ENCODE measurements at regions not wholly inside any gene's neighbourhood (a gene's known extent, or its start where the extent isn't known, plus 50 kb on each side); places are given as distances from the start of the nearest gene placed in this dataset.
"Not testable (repeated sequence)": the region's sequence is repeated elsewhere in the genome, so short reads cannot be mapped to it uniquely, and the experiment has no call there.

DNA sequence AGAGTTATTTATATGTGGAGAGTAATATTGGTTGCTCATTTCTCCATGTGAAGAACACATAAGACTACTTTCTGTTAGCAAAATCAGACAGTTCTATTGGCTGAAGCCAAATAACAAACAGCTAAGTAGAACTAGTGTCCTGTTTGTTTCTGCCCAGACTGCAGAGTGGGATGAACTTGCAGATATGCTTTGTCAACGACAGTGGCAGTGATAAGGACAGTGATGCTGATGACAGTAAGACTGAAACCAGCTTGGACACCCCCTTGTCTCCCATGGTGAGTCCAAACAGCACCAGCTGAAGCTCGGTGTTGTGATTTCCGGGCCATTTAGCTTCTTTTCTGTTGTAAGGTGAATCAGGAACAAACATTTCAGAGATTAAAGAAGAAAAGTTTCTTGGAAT lies 102.6 kb upstream of the IL12A start:
- no peak for DNase-seq

DNA sequence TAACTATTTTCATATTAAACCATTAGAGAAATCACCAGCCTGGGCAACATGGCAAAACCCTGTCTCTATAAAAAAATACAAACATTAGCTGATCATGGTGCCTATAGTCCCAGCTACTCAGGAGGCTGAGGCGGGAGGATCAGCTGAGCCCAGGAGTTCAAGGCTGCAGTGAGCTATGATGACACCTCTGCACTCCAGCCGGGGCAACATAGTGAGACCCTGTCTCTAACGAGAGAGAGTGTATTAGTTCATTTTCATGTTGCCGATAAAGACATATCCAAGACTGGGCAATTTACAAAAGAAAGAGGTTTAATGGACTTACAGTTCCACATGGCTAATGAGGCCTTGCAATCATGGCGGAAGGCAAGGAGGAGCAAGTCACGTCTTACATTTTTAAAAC lies 102.1 kb upstream of the IL12A start:
- DNase-seq, result not testable (repeated sequence)

DNA sequence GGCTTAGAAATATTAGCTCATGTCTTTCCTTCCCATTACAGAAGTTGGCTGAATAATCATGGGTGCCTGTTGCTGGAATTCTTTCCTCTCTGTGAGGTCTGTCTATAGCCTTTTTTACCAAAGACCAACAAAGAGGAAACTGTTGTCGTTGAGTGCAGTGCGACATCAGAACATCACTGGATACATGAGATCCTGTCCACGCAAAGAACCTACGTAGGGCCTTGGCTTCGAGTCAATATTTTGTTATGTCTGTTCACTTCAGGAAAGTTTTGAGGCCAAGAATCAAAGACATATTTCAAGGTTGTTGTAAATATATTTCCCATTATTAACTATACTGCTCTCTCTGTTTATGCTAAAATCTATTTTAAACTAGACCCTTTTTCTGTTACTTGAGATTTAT lies 101.5 kb upstream of the IL12A start:
- no peak for DNase-seq

GRCh38 chr3:159887911-159888310 lies 100.7 kb upstream of the IL12A start:
- no peak for DNase-seq

DNA sequence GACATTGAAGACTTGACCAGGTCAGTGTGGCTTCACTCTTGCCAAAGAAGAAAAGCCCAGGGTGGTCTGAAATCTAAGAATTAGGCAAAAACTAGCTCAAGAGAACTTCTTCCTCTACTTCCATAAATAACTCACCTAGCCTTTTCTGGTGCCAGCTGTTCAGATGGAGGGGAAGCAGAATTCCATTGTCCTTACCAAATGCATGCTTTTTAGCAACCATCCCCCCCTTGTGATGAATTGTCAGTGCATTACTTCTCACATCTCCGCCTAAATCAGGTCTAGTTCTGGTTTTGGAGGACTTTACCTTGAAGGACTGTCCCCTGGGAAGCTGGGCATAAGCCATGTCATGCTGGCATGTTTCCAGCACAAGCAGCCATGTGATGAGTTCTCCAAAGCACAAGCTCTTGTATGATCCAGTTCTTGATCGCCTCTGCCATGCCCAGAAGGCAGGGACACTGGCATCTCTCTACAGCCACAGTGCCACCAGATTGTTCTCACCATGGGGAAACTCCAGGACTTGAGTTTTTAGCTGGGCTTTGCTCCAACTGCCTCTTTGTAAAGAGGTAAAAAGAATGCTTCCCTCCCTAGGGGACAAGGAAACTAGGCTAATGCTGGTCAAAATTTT lies 96.4 kb upstream of the IL12A start:
- no peak for DNase-seq

GRCh38 chr3:159892801-159893200 lies 95.8 kb upstream of the IL12A start:
- DNase-seq, result no peak

GRCh38 chr3:159894386-159894785 lies 94.2 kb upstream of the IL12A start:
- DNase-seq, result no peak

GRCh38 chr3:159895430-159895829 lies 93.2 kb upstream of the IL12A start:
- DNase-seq, result no peak

- no peak for DNase-seq
Observed at GRCh38 chr3:159896543-159896942, 92.1 kb upstream of the IL12A start.

DNA sequence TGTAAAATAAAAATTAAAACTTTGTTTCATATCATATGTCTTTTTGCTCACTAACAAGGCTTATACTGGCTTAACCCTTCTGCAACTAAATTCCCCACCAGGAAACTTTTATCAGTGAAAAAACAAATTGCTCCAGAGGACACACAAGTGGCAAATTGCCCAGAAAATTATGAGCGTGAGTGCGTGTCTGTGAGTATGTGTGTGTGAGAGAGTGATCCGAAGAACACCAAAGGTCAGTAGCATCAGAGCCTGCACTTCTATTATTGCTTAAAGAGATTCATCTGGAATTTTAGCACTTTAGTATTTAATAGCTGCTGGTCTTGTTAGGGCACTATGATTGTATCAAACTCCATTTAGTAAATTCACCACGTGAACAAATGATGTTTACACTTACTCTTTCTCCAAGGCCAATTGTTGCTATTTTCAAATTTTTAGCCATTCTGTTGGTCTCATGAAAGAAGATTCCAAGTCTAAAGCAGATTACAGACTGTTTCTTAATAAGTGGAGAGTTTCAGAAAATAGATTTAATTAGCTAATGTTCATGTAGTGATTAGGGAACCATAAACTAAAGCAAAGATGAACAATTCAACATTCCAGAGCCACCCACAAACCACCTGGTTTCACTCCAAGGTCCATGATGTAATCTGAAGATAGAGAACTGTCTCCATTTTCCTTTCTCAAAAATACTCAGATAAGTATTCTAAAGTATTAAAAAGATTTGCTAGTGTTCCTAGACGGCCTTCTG lies 91.1 kb upstream of the IL12A start:
- no peak for DNase-seq

DNA sequence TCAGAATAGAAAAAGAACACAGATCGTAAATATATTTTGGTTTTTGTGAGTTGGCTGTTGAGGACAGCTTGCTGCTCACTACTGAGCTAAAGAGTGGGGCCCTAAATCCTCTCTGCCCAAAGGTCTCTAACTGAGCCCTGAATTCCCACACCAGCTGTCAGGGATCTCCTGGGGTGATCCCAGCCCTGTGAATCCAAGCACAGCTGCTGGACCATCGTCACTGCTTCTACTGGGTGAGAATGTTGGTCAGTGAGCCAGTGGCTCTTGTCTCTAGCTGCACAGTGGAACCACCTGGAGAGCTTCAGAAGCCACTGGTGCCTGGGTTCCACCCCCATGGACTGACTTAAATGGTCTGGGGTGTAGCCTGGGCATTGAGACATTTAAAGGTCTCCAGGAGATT lies 90.5 kb upstream of the IL12A start:
- DNase-seq, result no peak

GRCh38 chr3:159899166-159899565 lies 89.5 kb upstream of the IL12A start:
- no peak for DNase-seq

DNA sequence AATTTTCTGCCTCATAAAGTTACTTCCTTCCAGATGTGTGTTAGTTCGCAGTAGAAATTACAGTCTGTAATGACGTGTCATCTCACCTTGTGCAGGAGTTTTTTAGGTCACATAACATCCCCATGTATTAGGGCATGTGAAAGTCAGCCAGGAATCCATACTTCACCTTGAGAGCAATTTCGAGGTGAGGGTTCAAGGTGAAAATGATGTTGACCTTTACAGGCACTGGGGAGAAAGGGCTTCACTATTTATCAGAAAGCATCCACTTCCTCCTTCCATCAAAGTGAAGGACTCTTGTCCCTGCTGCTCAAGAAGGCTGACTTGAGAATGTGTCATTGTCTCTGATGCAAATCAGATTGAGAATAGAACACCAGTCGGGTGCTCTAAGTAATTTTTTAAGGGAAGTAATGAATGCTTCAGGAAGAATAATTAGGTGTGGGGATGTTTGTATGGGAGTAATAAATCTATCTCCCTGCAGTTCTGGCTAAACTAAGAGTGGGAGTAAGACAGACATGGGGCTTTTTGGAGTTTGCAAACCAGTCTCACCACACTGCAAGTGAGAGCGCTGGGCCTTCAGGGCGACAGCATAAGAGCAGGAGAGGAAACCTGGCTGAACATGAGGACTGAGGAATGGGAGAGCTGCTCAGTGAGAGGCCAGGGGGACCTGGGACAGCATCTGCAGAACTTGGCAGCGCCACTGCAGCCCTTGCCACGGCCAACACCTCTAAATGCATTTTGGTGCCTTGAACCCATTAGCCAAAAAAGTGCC lies 85.9 kb upstream of the IL12A start:
- no peak for DNase-seq

- no peak for DNase-seq
Observed at GRCh38 chr3:159904455-159904854, 84.2 kb upstream of the IL12A start.

DNA sequence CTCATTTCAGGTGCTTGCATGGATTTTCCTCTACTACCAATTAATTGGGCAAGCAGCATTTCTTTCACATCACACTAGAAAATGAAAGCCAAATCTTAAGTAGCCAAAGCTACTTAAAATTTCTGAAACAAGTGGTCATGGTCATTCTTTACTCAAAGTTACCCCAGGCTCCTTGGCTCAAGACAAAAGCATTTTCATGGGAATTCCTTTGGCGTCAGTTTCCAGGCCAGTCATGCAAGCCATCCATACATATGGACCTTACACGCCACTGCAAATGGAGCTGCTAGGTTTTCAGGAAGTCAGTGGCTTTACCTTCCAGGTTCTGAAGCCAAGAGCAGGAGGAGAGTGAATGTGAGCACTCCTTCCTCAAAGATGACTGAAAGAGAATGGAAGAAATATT lies 83.7 kb upstream of the IL12A start:
- DNase-seq, result no peak

- no peak for DNase-seq
Observed at GRCh38 chr3:159907828-159908227, 80.8 kb upstream of the IL12A start.

DNA sequence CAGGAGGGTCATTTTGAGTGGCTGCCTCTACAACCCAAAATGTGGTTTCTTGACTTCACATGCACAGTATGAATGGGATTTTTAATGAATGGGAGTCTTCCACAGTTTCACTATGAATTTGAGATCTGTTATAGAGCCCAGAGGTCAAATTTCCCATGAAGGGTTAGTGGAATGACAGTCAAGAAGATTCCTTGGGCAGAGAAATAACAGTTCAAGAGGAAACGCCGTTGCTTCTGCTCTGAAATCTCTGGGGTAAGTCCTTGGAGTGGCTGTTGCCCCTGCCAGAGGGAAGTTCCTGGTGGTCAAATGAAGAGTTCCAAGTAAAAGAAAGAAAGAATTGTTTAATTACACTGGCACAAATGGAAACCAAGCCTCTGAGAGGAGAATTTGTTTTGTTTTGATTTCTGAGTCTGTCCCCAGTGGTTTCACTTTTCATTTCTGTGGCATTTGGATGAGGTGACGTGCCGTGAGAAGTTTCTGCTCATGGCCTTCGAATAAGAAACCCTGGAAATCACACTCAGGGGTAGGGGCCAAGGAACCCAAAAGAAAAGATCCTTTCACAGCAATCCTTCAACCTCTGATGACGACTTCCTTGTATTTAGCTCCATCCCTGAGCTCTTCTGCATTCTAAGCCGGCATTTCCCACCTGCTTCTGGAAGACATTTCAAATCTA lies 77.5 kb upstream of the IL12A start:
- DNase-seq, result no peak

GRCh38 chr3:159911664-159912037 lies 77.0 kb upstream of the IL12A start:
- no peak for DNase-seq

- no peak for DNase-seq
Observed at GRCh38 chr3:159913712-159914414, 74.8 kb upstream of the IL12A start.

DNA sequence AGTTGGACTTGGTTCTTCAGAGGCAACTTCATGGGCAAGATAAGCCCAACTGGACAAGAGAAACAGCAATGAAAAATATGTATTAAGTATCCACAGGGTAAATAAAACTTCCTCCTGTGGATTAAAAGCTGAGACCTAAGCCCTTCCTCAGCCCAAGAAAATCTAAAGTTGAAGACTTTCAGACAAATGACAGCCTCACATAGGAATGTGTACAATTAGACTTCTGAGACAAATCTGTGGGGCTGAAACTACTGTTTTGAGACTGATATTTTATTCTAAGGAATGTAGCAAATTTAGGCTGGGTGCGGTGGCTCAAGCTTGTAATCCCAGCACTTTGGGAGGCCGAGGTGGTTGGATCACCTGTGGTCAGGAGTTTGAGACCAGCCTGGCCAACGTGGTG lies 74.2 kb upstream of the IL12A start:
- no peak for DNase-seq

DNA sequence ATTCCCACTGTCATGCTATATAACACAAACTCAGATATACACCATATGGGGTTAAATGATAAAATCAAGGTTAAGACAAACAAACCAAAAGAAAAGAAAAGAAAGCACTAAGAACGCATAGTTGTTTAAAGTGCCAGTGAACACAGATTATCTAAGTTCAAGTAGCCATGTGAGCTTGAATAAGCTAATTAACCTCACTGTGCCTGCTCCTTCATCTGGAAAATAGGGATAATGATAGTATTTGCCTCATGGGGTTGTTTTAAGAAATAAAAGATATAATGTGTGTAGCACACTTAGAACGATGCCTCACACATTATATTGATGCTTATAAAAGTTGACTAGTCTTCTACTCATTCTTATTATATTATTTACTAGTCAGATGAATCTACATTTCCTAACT lies 72.6 kb upstream of the IL12A start:
- DNase-seq, result no peak

GRCh38 chr3:159917141-159917540 lies 71.5 kb upstream of the IL12A start:
- DNase-seq, result no peak

DNA sequence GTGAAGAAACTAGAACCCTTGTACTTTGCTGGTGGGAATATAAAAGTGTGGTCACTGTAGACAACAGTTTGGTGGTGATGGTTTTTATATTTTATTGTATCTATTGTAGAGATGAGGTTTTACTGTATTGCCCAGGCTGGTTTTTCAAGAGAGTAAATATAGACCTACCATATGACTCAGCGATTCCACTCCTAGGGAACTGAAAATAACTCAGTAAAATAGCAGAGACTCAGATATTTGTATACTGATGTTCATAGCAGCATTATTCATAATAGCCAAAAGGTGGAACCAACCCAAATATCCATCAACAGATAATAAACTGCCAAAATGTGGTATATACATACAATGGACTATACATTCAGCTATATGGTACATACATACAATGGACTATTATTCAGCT lies 68.8 kb upstream of the IL12A start:
- DNase-seq, result no peak

Measured in activated CD4-positive, alpha-beta T cell treated with anti-CD3 and anti-CD28 coated beads, Interleukin-2, amount 50 U/mL, for 1 hour (primary cell).